Skeletal muscle satellite cell (primary cell): ENCODE measurements at regions not wholly inside any gene's neighbourhood (a gene's known extent, or its start where the extent isn't known, plus 50 kb on each side); places are given as distances from the start of the nearest gene placed in this dataset.

Source experiments
- H3K27me3 ChIP-seq: 2 replicates; pipeline ENCODE4 v1.7.0; 2013; ENCODE audit warnings: low read length; ENCODE audit not compliant: control insufficient read depth, insufficient read depth
- H3K36me3 ChIP-seq: 2 replicates; pipeline ENCODE4 v1.7.0; 2013; ENCODE audit warnings: mild to moderate bottlenecking, control low read depth, low read length; ENCODE audit not compliant: insufficient read depth
- H3K4me1 ChIP-seq: 2 replicates; pipeline ENCODE4 v1.7.0; 2013; ENCODE audit warnings: low read length; ENCODE audit not compliant: control insufficient read depth, insufficient read depth
- H3K4me2 ChIP-seq: 2 replicates; pipeline ENCODE4 v1.7.0; 2013; ENCODE audit warnings: mild to moderate bottlenecking, low read length
- H3K4me3 ChIP-seq: 2 replicates; pipeline ENCODE4 v1.7.0; 2013; ENCODE audit warnings: low read length
- H3K9ac ChIP-seq: 2 replicates; pipeline ENCODE4 v1.7.0; 2013; ENCODE audit warnings: mild to moderate bottlenecking, low read depth, low read length, moderate library complexity
- H3K9me3 ChIP-seq: replicated peaks from 2 replicates; pipeline ENCODE4 v1.7.0; 2013; ENCODE audit warnings: mild to moderate bottlenecking, control low read depth, low read length

DNA sequence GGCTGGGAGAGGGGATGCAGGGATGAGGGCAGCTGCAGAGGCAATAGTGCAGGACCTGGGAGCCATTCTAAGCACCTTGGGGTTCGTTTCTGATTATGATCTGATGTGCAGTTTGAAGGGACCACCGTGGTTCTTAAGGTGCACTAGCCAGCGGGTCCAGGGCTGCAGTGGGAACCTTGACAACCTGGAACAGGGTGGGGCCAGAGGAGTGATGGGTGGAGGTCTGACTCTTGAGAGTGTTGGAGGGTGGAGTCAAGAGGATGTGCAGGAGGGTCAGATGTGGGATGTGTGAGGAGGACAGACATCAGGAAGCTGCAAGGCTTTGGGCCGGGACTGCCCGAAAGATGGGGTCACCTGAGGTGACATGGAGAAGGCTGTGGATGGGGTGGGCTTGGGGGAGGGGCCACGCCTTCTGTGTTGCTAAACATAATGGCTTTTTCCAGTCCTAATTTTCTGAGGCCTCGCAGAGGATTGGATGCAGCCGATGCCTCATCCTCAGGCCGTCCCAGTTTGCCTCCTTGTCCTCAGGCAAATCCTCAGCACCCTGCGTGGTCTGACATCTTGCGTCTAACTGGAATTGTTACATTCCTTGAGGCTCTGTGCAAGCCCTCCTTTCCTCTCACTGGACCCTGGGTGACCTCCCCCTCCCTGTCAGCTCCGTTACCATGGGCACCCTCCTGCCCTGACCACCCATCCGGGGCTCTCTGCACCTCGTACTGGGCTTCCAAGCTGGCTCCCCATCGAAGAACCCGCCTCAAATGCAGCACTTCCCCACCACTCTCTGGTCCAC, 61.4 kb upstream of the TRPM1 start:
- Histone ChIP-seq H3K4me2 (no peak overlapping the region), H3K27me3 (peaks cover 6% of the 10 kb centered on the region), H3K9me3 (no peaks in the 10 kb centered on the region), H3K4me3 (no peak overlapping the region), H3K36me3 (no peaks in the 10 kb centered on the region), H3K9ac (no peak overlapping the region), H3K4me1 (no peaks in the 10 kb centered on the region)

DNA sequence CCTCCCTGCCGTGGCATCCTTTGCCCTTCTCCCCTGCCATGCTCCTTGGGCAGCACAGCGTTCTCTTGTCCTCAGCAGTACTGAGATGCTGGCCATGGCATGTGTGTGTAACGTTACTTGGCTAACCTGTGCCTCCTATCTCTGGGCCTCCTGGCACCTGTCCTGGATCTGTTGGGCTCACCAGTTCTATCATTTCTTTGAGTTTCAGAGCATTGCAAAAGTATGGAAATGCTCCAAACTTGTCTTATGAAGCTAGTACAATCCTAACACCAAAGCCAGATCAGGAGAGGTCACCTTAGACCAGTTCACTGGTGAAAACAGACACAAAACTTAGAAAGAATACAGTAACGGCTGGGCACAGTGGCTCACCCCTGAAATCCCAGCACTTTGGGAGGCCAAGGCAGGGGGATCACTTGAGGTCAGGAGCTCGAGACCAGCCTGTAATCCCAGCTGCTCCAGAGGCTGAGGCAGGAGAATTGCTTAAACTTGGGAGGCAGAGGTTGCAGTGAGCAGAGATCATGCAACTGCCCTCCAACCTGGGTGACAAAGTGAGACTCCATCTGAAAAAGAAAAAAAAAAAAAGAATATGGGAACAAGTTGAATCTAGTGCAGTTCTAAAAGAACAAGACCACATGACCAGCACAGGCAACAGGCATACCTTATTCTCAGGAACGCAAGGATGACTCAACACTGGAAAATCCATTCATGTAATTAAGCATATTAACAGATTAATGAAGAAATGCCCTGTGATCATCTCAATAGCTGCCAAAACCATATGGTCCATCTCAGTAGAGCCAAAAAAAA, 62.4 kb upstream of the TRPM1 start:
- Histone ChIP-seq H3K9ac (no peak overlapping the region), H3K4me3 (no peak overlapping the region), H3K4me1 (no peaks in the 10 kb centered on the region), H3K4me2 (no peak overlapping the region), H3K36me3 (no peaks in the 10 kb centered on the region), H3K27me3 (peaks cover 6% of the 10 kb centered on the region), H3K9me3 (no peaks in the 10 kb centered on the region)

GRCh38 chr15:31164573-31164912, 63.0 kb upstream of the TRPM1 start:
- Histone ChIP-seq H3K36me3 (no peaks in the 10 kb centered on the region), H3K4me1 (no peaks in the 10 kb centered on the region), H3K4me2 (no peak overlapping the region), H3K27me3 (peaks cover 6% of the 10 kb centered on the region), H3K9me3 (no peaks in the 10 kb centered on the region), H3K9ac (no peak overlapping the region), H3K4me3 (no peak overlapping the region)

DNA sequence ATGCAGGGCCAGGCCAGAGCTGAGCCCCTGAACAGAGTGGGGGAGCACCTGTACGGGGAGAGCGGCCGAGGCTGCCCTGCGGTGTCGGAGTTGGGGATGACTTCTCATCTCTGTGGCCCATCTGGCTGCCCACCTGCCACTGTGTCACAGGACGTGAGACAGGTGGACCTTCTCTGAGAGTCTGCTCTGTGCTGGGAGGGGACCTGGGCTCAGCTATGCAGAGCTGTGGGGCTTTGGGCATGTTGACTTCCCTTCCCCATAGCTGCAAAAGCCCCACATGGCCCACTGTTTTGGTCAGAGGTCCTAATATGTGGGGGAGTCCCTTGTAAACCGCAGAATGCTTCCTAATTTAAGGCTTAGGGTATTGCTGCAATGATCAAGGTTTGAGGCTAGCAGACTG, 68.0 kb upstream of the TRPM1 start:
- H3K4me1 ChIP-seq: no peaks in the 10 kb centered on the region
- no peaks in the 10 kb centered on the region for H3K36me3 ChIP-seq
- H3K4me3 ChIP-seq: no peak overlapping the region
- no peaks in the 10 kb centered on the region for H3K27me3 ChIP-seq
- H3K9ac ChIP-seq: no peak overlapping the region
- H3K9me3 ChIP-seq: no peaks in the 10 kb centered on the region
- no peak overlapping the region for H3K4me2 ChIP-seq

GRCh38 chr15:31171731-31172130, 70.2 kb upstream of the TRPM1 start:
- H3K4me3 ChIP-seq: no peak overlapping the region
- H3K4me1 ChIP-seq: no peaks in the 10 kb centered on the region
- no peaks in the 10 kb centered on the region for H3K9me3 ChIP-seq
- H3K4me2 ChIP-seq: no peak overlapping the region
- H3K27me3 ChIP-seq: no peaks in the 10 kb centered on the region
- no peak overlapping the region for H3K9ac ChIP-seq
- no peaks in the 10 kb centered on the region for H3K36me3 ChIP-seq

DNA sequence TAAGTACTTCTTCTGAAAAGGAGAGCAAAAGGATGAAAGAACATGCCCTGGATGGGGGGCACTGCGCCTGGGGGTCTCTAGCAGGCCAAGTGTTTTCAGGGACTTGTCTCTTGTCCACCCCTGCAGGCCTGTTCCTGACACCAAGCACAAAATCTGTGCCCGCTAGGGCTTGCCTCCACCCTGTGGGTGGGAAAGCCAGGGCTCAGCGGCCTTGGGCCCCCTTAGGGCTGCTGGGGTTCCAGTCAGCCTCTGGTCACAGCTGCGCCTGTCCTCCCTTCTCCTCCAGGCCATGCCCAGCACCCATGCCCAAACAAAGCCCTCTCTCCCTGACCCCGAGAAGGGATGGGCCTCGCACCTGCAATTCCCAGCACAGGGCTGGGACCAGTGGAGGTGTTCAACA, 71.1 kb upstream of the TRPM1 start:
- Histone ChIP-seq H3K36me3 (no peaks in the 10 kb centered on the region), H3K9me3 (no peaks in the 10 kb centered on the region), H3K4me1 (no peaks in the 10 kb centered on the region), H3K9ac (no peak overlapping the region), H3K27me3 (no peaks in the 10 kb centered on the region), H3K4me2 (no peak overlapping the region), H3K4me3 (no peak overlapping the region)

DNA sequence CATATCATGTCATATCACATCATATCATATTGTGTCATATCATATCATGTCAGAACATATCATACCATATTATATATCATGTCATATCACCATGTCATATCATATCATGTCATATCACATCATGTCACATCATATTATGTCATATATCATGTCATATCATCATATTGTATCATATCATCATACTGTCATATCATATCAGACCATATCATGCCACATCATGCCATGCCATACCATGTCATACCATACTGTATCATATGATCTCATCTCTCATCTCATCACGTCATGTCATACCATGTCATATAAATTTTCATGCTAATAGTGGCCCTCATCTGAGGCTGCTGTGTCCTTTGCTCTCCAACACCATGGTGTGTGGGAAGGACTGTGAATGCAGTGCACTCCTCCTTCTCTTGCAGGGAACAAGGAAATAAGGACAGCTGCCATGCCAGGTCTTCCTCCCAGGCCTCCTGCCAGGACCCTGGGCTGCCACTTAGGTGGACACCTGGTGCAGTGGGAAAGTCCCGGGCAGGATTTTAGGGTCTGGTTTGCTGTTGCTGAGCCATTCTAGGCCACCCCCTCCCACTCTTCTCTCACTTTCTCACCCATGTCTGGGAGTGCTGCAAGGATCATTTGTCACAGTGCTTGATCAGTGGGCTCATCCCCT, 72.4 kb upstream of the TRPM1 start:
- Histone ChIP-seq H3K4me2 (no peak overlapping the region), H3K9ac (no peak overlapping the region)

GRCh38 chr15:31175484-31175883, 74.0 kb upstream of the TRPM1 start:
- H3K27me3 ChIP-seq: peaks cover 3% of the 10 kb centered on the region
- H3K4me3 ChIP-seq: no peak overlapping the region
- no peaks in the 10 kb centered on the region for H3K9me3 ChIP-seq
- no peak overlapping the region for H3K9ac ChIP-seq
- H3K36me3 ChIP-seq: no peaks in the 10 kb centered on the region
- H3K4me1 ChIP-seq: no peaks in the 10 kb centered on the region
- no peak overlapping the region for H3K4me2 ChIP-seq

More for the DNA sequence above, 72.4 kb upstream of the TRPM1 start:
- no peaks in the 10 kb centered on the region for H3K9me3 ChIP-seq
- no peaks in the 10 kb centered on the region for H3K36me3 ChIP-seq
- H3K4me1 ChIP-seq: no peaks in the 10 kb centered on the region
- no peak overlapping the region for H3K4me3 ChIP-seq
- H3K27me3 ChIP-seq: no peaks in the 10 kb centered on the region

DNA sequence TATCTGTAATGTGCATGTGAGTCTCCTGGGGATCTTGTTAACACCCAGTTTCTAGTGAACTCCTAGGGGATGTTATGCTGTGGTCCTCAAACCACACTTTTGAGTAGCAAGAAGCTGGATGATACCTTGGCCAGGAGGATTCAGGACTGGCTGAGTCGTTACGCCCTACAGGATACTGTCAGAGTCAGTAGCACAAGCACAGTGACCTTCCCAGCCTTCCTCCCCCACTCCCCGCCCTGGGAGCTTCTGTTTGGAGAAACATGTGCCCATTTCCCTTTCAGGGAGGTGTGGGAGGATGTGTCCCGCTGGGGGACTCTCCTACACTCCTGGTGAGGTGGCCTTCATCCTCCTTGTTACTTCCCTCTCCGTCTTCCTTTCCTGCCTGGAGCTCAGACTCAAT, 76.4 kb upstream of the TRPM1 start:
- Histone ChIP-seq H3K36me3 (no peaks in the 10 kb centered on the region), H3K27me3 (peaks cover 3% of the 10 kb centered on the region), H3K4me2 (no peak overlapping the region), H3K9me3 (no peaks in the 10 kb centered on the region), H3K4me3 (no peak overlapping the region), H3K9ac (no peak overlapping the region), H3K4me1 (no peaks in the 10 kb centered on the region)

GRCh38 chr15:31178705-31179104, 77.2 kb upstream of the TRPM1 start:
- H3K36me3 ChIP-seq: no peaks in the 10 kb centered on the region
- H3K9me3 ChIP-seq: no peaks in the 10 kb centered on the region
- H3K4me1 ChIP-seq: no peaks in the 10 kb centered on the region
- no peak overlapping the region for H3K4me2 ChIP-seq
- no peak overlapping the region for H3K9ac ChIP-seq
- peaks cover 3% of the 10 kb centered on the region for H3K27me3 ChIP-seq
- H3K4me3 ChIP-seq: no peak overlapping the region

- H3K36me3 ChIP-seq: no peaks in the 10 kb centered on the region
- no peak overlapping the region for H3K9ac ChIP-seq
- H3K4me2 ChIP-seq: no peak overlapping the region
- H3K27me3 ChIP-seq: peaks cover 3% of the 10 kb centered on the region
- no peaks in the 10 kb centered on the region for H3K4me1 ChIP-seq
- H3K4me3 ChIP-seq: no peak overlapping the region
- H3K9me3 ChIP-seq: no peaks in the 10 kb centered on the region
Observed at GRCh38 chr15:31179693-31180092, 78.2 kb upstream of the TRPM1 start.
